ENCODE measurements at regions not wholly inside any gene's neighbourhood (a gene's known extent, or its start where the extent isn't known, plus 50 kb on each side); places are given as distances from the start of the nearest gene placed in this dataset.

GRCh38 chr3:118408431-118408830 is 626.2 kb downstream of the IGSF11 start (continued):
- TF ChIP-seq CHAMP1 (IDR thresholded peaks at IDR 0.05): no peak
- TF ChIP-seq, protein P1, sequence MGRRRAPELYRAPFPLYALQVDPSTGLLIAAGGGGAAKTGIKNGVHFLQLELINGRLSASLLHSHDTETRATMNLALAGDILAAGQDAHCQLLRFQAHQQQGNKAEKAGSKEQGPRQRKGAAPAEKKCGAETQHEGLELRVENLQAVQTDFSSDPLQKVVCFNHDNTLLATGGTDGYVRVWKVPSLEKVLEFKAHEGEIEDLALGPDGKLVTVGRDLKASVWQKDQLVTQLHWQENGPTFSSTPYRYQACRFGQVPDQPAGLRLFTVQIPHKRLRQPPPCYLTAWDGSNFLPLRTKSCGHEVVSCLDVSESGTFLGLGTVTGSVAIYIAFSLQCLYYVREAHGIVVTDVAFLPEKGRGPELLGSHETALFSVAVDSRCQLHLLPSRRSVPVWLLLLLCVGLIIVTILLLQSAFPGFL (CRISPR knock-in tag; IDR thresholded peaks at IDR 0.05): no peak
- TF ChIP-seq, protein P2, sequence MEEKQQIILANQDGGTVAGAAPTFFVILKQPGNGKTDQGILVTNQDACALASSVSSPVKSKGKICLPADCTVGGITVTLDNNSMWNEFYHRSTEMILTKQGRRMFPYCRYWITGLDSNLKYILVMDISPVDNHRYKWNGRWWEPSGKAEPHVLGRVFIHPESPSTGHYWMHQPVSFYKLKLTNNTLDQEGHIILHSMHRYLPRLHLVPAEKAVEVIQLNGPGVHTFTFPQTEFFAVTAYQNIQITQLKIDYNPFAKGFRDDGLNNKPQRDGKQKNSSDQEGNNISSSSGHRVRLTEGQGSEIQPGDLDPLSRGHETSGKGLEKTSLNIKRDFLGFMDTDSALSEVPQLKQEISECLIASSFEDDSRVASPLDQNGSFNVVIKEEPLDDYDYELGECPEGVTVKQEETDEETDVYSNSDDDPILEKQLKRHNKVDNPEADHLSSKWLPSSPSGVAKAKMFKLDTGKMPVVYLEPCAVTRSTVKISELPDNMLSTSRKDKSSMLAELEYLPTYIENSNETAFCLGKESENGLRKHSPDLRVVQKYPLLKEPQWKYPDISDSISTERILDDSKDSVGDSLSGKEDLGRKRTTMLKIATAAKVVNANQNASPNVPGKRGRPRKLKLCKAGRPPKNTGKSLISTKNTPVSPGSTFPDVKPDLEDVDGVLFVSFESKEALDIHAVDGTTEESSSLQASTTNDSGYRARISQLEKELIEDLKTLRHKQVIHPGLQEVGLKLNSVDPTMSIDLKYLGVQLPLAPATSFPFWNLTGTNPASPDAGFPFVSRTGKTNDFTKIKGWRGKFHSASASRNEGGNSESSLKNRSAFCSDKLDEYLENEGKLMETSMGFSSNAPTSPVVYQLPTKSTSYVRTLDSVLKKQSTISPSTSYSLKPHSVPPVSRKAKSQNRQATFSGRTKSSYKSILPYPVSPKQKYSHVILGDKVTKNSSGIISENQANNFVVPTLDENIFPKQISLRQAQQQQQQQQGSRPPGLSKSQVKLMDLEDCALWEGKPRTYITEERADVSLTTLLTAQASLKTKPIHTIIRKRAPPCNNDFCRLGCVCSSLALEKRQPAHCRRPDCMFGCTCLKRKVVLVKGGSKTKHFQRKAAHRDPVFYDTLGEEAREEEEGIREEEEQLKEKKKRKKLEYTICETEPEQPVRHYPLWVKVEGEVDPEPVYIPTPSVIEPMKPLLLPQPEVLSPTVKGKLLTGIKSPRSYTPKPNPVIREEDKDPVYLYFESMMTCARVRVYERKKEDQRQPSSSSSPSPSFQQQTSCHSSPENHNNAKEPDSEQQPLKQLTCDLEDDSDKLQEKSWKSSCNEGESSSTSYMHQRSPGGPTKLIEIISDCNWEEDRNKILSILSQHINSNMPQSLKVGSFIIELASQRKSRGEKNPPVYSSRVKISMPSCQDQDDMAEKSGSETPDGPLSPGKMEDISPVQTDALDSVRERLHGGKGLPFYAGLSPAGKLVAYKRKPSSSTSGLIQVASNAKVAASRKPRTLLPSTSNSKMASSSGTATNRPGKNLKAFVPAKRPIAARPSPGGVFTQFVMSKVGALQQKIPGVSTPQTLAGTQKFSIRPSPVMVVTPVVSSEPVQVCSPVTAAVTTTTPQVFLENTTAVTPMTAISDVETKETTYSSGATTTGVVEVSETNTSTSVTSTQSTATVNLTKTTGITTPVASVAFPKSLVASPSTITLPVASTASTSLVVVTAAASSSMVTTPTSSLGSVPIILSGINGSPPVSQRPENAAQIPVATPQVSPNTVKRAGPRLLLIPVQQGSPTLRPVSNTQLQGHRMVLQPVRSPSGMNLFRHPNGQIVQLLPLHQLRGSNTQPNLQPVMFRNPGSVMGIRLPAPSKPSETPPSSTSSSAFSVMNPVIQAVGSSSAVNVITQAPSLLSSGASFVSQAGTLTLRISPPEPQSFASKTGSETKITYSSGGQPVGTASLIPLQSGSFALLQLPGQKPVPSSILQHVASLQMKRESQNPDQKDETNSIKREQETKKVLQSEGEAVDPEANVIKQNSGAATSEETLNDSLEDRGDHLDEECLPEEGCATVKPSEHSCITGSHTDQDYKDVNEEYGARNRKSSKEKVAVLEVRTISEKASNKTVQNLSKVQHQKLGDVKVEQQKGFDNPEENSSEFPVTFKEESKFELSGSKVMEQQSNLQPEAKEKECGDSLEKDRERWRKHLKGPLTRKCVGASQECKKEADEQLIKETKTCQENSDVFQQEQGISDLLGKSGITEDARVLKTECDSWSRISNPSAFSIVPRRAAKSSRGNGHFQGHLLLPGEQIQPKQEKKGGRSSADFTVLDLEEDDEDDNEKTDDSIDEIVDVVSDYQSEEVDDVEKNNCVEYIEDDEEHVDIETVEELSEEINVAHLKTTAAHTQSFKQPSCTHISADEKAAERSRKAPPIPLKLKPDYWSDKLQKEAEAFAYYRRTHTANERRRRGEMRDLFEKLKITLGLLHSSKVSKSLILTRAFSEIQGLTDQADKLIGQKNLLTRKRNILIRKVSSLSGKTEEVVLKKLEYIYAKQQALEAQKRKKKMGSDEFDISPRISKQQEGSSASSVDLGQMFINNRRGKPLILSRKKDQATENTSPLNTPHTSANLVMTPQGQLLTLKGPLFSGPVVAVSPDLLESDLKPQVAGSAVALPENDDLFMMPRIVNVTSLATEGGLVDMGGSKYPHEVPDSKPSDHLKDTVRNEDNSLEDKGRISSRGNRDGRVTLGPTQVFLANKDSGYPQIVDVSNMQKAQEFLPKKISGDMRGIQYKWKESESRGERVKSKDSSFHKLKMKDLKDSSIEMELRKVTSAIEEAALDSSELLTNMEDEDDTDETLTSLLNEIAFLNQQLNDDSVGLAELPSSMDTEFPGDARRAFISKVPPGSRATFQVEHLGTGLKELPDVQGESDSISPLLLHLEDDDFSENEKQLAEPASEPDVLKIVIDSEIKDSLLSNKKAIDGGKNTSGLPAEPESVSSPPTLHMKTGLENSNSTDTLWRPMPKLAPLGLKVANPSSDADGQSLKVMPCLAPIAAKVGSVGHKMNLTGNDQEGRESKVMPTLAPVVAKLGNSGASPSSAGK (IDR thresholded peaks at IDR 0.05): no peak

Data from K562 (cell line).